GM12878 (cell line): ENCODE measurements at regions not wholly inside any gene's neighbourhood (a gene's known extent, or its start where the extent isn't known, plus 50 kb on each side); places are given as distances from the start of the nearest gene placed in this dataset.

ENCODE experiments used
- ATAC-seq: fragments of 200-7000 bp; cut with Tn5 transposase; 3 replicates; pipeline ENCODE4 v1.9.1; 2020; ENCODE audit warnings: mild to moderate bottlenecking, moderate library complexity
- BruUV-seq: library from RNA; stranded (reverse); fragments of 400-500 nt; replicated peaks from 2 replicates; lab custom pipeline; 2021; lab: Mats Ljungman, UMichigan
- CTCF ChIA-PET: fragments of 300-600 bp; sonication (Branson Sonifier 250); formaldehyde crosslinking; extraction: SDS; loops from one replicate; lab custom pipeline; 2021; ENCODE audit warnings: inconsistent platforms; lab: Yijun Ruan, JAX
- POLR2A ChIA-PET: fragments of 350-600 bp; formaldehyde crosslinking; extraction: SDS; loops from one replicate; lab custom pipeline; 2021; ENCODE audit warnings: inconsistent platforms; lab: Charles Lee
- RAD21 ChIA-PET: fragments of 300-600 bp; sonication (Branson Sonifier 250); formaldehyde crosslinking; loops from one replicate; lab custom pipeline; 2023; ENCODE audit warnings: antibody characterized with exemption; ENCODE audit not compliant: unreplicated experiment; lab: Charles Lee
- SMC1A ChIA-PET: fragments of 300-600 bp; sonication (Branson Sonifier 250); formaldehyde crosslinking; loops from one replicate; lab custom pipeline; 2023; ENCODE audit not compliant: unreplicated experiment, uncharacterized antibody; lab: Charles Lee
- DNase-seq: peaks from one replicate; pipeline ENCODE4 v3.0.0-alpha.2; 2011; ENCODE audit warnings: low read depth, low spot score
- FAIRE-seq: peaks from 3 replicates; lab custom pipeline; 2011; peaks lifted over from hg19 to GRCh38; lab: Jason Lieb, UNC
- H2AFZ ChIP-seq: 2 replicates; pipeline ENCODE4 v1.6.0; 2011; ENCODE audit warnings: low read depth, low read length, control low read depth; ENCODE audit not compliant: control insufficient read depth
- H3K27ac ChIP-seq: 2 replicates; pipeline ENCODE4 v1.5.1; 2011; ENCODE audit warnings: control low read depth; ENCODE audit not compliant: control insufficient read depth, insufficient read depth
- H3K27me3 ChIP-seq, 2 experiments: replicated peaks in 1 of 2; 2 replicates each; pipeline versions ENCODE4 v1.6.0 to v1.6.1; 2011; ENCODE audit warnings: low read length in 1 of 2; ENCODE audit not compliant: control insufficient read depth in 2 of 2, insufficient read depth in 2 of 2
- H3K36me3 ChIP-seq, 2 experiments: 2 replicates each; pipeline ENCODE4 v1.5.1; 2011; ENCODE audit warnings: low read length in 1 of 2; ENCODE audit not compliant: control insufficient read depth in 2 of 2, insufficient read depth in 2 of 2
- H3K4me1 ChIP-seq: 2 replicates; pipeline ENCODE4 v1.6.1; 2011; ENCODE audit warnings: mild to moderate bottlenecking, low read length, moderate library complexity, mixed read lengths; ENCODE audit not compliant: control insufficient read depth, insufficient read depth
- H3K4me2 ChIP-seq: 2 replicates; pipeline ENCODE4 v1.6.0; 2011; ENCODE audit warnings: control low read depth; ENCODE audit not compliant: control insufficient read depth, insufficient read depth
- H3K4me3 ChIP-seq: fragments of 200-600 bp; sonication (generic); 2 replicates; pipeline ENCODE4 v1.5.1; 2016
- H3K79me2 ChIP-seq: 2 replicates; pipeline ENCODE4 v1.6.0; 2011; ENCODE audit warnings: low read length; ENCODE audit not compliant: control insufficient read depth, insufficient read depth
- H3K9ac ChIP-seq: 2 replicates; pipeline ENCODE4 v1.8.0; 2011; ENCODE audit warnings: low read length, control low read depth, mixed read lengths; ENCODE audit not compliant: control insufficient read depth, insufficient read depth
- H3K9me3 ChIP-seq: replicated peaks from 3 replicates; pipeline ENCODE4 v1.5.1; 2011; ENCODE audit warnings: mild to moderate bottlenecking, low read length; ENCODE audit not compliant: control insufficient read depth, insufficient read depth
- H4K20me1 ChIP-seq: 2 replicates; pipeline ENCODE4 v1.6.0; 2011; ENCODE audit not compliant: control insufficient read depth, insufficient read depth
- CBX5 ChIP-seq: sonication (generic); IDR thresholded peaks from 2 replicates; pipeline ENCODE4 v1.6.1; 2016; ENCODE audit warnings: low read depth, moderate library complexity, mild to moderate bottlenecking, inconsistent platforms
- CREB1 ChIP-seq: IDR thresholded peaks from 2 replicates; pipeline ENCODE4 v1.6.1; 2012; ENCODE audit warnings: low read depth, mild to moderate bottlenecking, inconsistent platforms
- ELK1 ChIP-seq: IDR thresholded peaks from 2 replicates; pipeline ENCODE4 v1.6.1; 2012; ENCODE audit warnings: low read depth, low read length, improper control_type of control experiment
- ETV6 ChIP-seq, 2 experiments: fragments of 450-650 bp in 1 of 2; IDR thresholded peaks in 1 of 2; conservative IDR thresholded peaks in 1 of 2; 2 replicates each; pipeline ENCODE4 v1.6.1; 2014; ENCODE audit warnings: antibody characterized with exemption in 1 of 2, borderline replicate concordance in 1 of 2, low read depth in 1 of 2, mild to moderate bottlenecking in 1 of 2, moderate library complexity in 1 of 2
- HDGF ChIP-seq: fragments of 450-650 bp; IDR thresholded peaks from 2 replicates; pipeline ENCODE4 v1.6.1; 2016; ENCODE audit warnings: antibody characterized with exemption
- JUNB ChIP-seq: IDR thresholded peaks from 2 replicates; pipeline ENCODE4 v1.6.1; 2016; ENCODE audit warnings: antibody characterized with exemption, mild to moderate bottlenecking
- KLF5 ChIP-seq: fragments of 450-650 bp; IDR thresholded peaks from 2 replicates; pipeline ENCODE4 v1.6.1; 2014; ENCODE audit warnings: mild to moderate bottlenecking; ENCODE audit not compliant: partially characterized antibody
- LARP7 ChIP-seq: fragments of 450-650 bp; IDR thresholded peaks from 2 replicates; pipeline ENCODE4 v1.6.1; 2017; ENCODE audit warnings: mild to moderate bottlenecking
- NBN ChIP-seq: fragments of 450-650 bp; IDR thresholded peaks from 2 replicates; pipeline ENCODE4 v1.6.1; 2016
- PKNOX1 ChIP-seq: fragments of 450-650 bp; IDR thresholded peaks from 2 replicates; pipeline ENCODE4 v1.6.1; 2016; ENCODE audit warnings: mild to moderate bottlenecking
- RFX5 ChIP-seq: IDR thresholded peaks from 2 replicates; pipeline ENCODE4 v1.6.1; 2011; ENCODE audit warnings: low read depth, low read length, improper control_type of control experiment
- RUNX3 ChIP-seq: IDR thresholded peaks from 2 replicates; pipeline ENCODE4 v1.6.1; 2012; ENCODE audit warnings: low read length, inconsistent platforms
- TCF12 ChIP-seq: IDR thresholded peaks from 2 replicates; pipeline ENCODE4 v1.6.1; 2011; ENCODE audit warnings: low read depth, mild to moderate bottlenecking, low read length
- ZNF384 ChIP-seq: IDR thresholded peaks from 2 replicates; pipeline ENCODE4 v1.6.1; 2012; ENCODE audit warnings: low read depth, mild to moderate bottlenecking, low read length, improper control_type of control experiment, borderline replicate concordance
- WGBS: methylation state at CpG from one replicate; pipeline ENCODE4 v1.1.6; 2016; ENCODE audit warnings: low lambda C conversion rate; ENCODE audit not compliant: insufficient replicate concordance, insufficient coverage; ENCODE audit errors: missing lambda C conversion rate; 5-methylcytosine and 5-hydroxymethylcytosine counted together
- in situ Hi-C: fragments of 300-500 bp; cut with MboI; formaldehyde crosslinking; loops from 9 replicates; pipeline ENCODE4 v1.14.3; 2018; ENCODE audit warnings: mixed read lengths
- intact Hi-C: fragments of 100-400 bp; cut with micrococcal nuclease; formaldehyde crosslinking; loops from one replicate; pipeline ENCODE4 v1.14.2; 2022; ENCODE audit not compliant: unreplicated experiment
- TF ChIP-seq, protein P1 (sequence below): fragments of 450-650 bp; formaldehyde crosslinking; IDR thresholded peaks from 2 replicates; pipeline ENCODE4 v1.4.0; 2020; ENCODE audit warnings: mild to moderate bottlenecking, moderate library complexity

DNA sequence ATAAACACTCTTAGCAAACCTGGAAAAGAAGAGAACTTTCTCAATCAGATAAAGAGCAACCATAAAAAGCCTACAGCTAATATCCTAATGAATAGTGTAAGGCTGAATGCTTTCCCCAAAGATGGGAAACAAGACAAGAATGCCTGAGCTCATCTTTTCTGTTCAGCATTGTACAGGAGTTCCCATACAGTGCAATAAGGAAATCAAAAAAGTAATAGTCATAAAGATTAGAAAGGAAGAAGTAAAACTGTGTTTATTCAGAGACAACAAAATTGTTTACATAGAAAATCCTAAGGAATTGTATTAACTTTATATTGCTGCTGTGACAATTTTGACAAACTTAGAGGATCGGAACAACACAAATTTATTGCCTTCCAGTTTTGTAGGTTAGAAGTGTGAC, 330.7 kb upstream of the SLC24A2 start:
- no peak for FAIRE-seq
- SMC1A ChIA-PET, result no interaction called here
- no peak for TF ChIP-seq CBX5
- no peak for TF ChIP-seq RFX5
- TF ChIP-seq HDGF, result no peak
- no peak for TF ChIP-seq ETV6 (conservative IDR thresholded peaks at IDR 0.05 in 1 of 2, IDR thresholded peaks at IDR 0.05 in 1 of 2; ENCODE audit: borderline replicate concordance in 1 of 2, low read depth in 1 of 2)
- no peak for TF ChIP-seq JUNB
- TF ChIP-seq LARP7, result no peak
- TF ChIP-seq PKNOX1, result no peak
- TF ChIP-seq, protein P1, sequence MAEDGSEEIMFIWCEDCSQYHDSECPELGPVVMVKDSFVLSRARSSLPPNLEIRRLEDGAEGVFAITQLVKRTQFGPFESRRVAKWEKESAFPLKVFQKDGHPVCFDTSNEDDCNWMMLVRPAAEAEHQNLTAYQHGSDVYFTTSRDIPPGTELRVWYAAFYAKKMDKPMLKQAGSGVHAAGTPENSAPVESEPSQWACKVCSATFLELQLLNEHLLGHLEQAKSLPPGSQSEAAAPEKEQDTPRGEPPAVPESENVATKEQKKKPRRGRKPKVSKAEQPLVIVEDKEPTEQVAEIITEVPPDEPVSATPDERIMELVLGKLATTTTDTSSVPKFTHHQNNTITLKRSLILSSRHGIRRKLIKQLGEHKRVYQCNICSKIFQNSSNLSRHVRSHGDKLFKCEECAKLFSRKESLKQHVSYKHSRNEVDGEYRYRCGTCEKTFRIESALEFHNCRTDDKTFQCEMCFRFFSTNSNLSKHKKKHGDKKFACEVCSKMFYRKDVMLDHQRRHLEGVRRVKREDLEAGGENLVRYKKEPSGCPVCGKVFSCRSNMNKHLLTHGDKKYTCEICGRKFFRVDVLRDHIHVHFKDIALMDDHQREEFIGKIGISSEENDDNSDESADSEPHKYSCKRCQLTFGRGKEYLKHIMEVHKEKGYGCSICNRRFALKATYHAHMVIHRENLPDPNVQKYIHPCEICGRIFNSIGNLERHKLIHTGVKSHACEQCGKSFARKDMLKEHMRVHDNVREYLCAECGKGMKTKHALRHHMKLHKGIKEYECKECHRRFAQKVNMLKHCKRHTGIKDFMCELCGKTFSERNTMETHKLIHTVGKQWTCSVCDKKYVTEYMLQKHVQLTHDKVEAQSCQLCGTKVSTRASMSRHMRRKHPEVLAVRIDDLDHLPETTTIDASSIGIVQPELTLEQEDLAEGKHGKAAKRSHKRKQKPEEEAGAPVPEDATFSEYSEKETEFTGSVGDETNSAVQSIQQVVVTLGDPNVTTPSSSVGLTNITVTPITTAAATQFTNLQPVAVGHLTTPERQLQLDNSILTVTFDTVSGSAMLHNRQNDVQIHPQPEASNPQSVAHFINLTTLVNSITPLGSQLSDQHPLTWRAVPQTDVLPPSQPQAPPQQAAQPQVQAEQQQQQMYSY (CRISPR knock-in tag), result no peak
- no peak for TF ChIP-seq RUNX3
- no peak for TF ChIP-seq KLF5
- TF ChIP-seq NBN, result no peak
- TF ChIP-seq ELK1, result no peak
- TF ChIP-seq ZNF384, result no peak
- no peak for TF ChIP-seq CREB1
- TF ChIP-seq TCF12, result no peak
- H3K27ac ChIP-seq, result no peak overlapping the region
- in situ Hi-C loops, result no loop called here
- no peak overlapping the region for H3K4me2 ChIP-seq
- no peaks in the 10 kb centered on the region for H3K79me2 ChIP-seq
- no peaks in the 10 kb centered on the region for H3K36me3 ChIP-seq
- no peak for DNase-seq
- no peak overlapping the region for H3K9ac ChIP-seq
- H3K9me3 ChIP-seq, result no peaks in the 10 kb centered on the region
- no peak for ATAC-seq
- H2AFZ ChIP-seq, result no peak overlapping the region
- no peaks in the 10 kb centered on the region for H3K4me1 ChIP-seq
- H3K27me3 ChIP-seq, result no peaks in the 10 kb centered on the region
- CTCF ChIA-PET, result no interaction called here
- no TSS peak for BruUV-seq
- H3K4me3 ChIP-seq, result no peak overlapping the region
- no peaks in the 10 kb centered on the region for H4K20me1 ChIP-seq
- WGBS, result 90% methylated on average over 1 of the region's 1 CpG
- RAD21 ChIA-PET, result no interaction called here
- POLR2A ChIA-PET, result no interaction called here
- intact Hi-C loops, result no loop called here
